SK-N-SH treated with all-trans-retinoic acid at 6 μM for 48 hours (cell line): ENCODE measurements at regions not wholly inside any gene's neighbourhood (a gene's known extent, or its start where the extent isn't known, plus 50 kb on each side); places are given as distances from the start of the nearest gene placed in this dataset.
"Not testable (repeated sequence)": the region's sequence is repeated elsewhere in the genome, so short reads cannot be mapped to it uniquely, and the experiment has no call there.

Source experiments
- ARNTL ChIP-seq: fragments of 450-650 bp; formaldehyde crosslinking; IDR thresholded peaks from 2 replicates; pipeline ENCODE4 v1.5.0; 2020; ENCODE audit warnings: low read depth, mild to moderate bottlenecking, moderate library complexity, borderline replicate concordance
- BACH2 ChIP-seq: fragments of 250-450 bp; sonication (Bioruptor Pico); IDR thresholded peaks from 2 replicates; pipeline ENCODE4 v1.9.0; 2021; ENCODE audit warnings: mild to moderate bottlenecking, borderline replicate concordance
- CREB5 ChIP-seq: fragments of 250-450 bp; sonication (Bioruptor Pico); IDR thresholded peaks from 2 replicates; pipeline ENCODE4 v1.5.1; 2020; ENCODE audit warnings: low read depth, mild to moderate bottlenecking, moderate library complexity
- CSRNP3 ChIP-seq: fragments of 250-450 bp; sonication (Bioruptor Pico); IDR thresholded peaks from 2 replicates; pipeline ENCODE4 v1.5.1; 2021; ENCODE audit warnings: mild to moderate bottlenecking, moderate library complexity
- ISL1 ChIP-seq: fragments of 250-450 bp; sonication (Bioruptor Pico); IDR thresholded peaks from 2 replicates; pipeline ENCODE4 v2.1.2; 2022; ENCODE audit warnings: mild to moderate bottlenecking, moderate library complexity
- RARB ChIP-seq: fragments of 250-450 bp; sonication (Bioruptor Pico); IDR thresholded peaks from 2 replicates; pipeline ENCODE4 v1.8.0; 2021; ENCODE audit warnings: mild to moderate bottlenecking, moderate library complexity
- SNAI2 ChIP-seq: fragments of 250-450 bp; sonication (Bioruptor Pico); IDR thresholded peaks from 2 replicates; pipeline ENCODE4 v1.5.0; 2020; ENCODE audit warnings: mild to moderate bottlenecking, moderate library complexity
- TOX ChIP-seq: fragments of 250-450 bp; sonication (Bioruptor Pico); IDR thresholded peaks from 2 replicates; pipeline ENCODE4 v1.8.0; 2021; ENCODE audit warnings: mild to moderate bottlenecking, moderate library complexity, borderline replicate concordance
- ZC3H10 ChIP-seq: fragments of 250-450 bp; sonication (Bioruptor Pico); IDR thresholded peaks from 2 replicates; pipeline ENCODE4 v1.5.1; 2021; ENCODE audit warnings: mild to moderate bottlenecking, moderate library complexity
- ZFP3 ChIP-seq: fragments of 250-450 bp; sonication (Bioruptor Pico); IDR thresholded peaks from 2 replicates; pipeline ENCODE4 v1.5.0; 2020; ENCODE audit warnings: mild to moderate bottlenecking, moderate library complexity
- ZNF565 ChIP-seq: fragments of 450-650 bp; formaldehyde crosslinking; conservative IDR thresholded peaks from 2 replicates; pipeline ENCODE4 v1.5.0; 2020; ENCODE audit warnings: low read depth, mild to moderate bottlenecking, moderate library complexity
- TF ChIP-seq, protein P1 (sequence below): fragments of 250-450 bp; sonication (Bioruptor Pico); IDR thresholded peaks from 2 replicates; pipeline ENCODE4 v1.8.0; 2020; ENCODE audit warnings: mild to moderate bottlenecking, moderate library complexity, borderline replicate concordance
- TF ChIP-seq, protein P2 (sequence below): fragments of 250-450 bp; sonication (Bioruptor Pico); IDR thresholded peaks from 2 replicates; pipeline ENCODE4 v1.8.0; 2021; ENCODE audit warnings: low read depth, mild to moderate bottlenecking, moderate library complexity, borderline replicate concordance

DNA sequence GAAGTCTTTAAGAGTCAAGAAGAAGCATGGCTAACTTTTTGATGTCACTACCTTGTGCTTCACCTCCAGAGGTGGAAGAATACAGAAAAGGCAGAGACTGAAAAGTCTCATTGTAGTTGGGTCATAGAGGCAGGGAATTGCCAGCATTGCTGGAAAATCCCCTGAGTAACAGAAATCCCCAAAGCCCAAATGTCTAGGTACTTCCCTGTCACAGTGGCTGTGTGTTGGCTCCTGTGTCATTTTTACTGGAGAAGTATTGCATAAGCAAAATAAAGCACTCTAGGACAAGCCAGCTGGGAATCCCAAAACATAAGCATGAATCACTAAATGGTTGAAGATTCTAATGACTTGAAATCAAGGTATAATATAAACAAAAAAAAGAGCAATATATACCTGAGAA is 114.4 kb downstream of the KLRB1 start:
- TF ChIP-seq ISL1 (CRISPR knock-in tag); ZNF565 (CRISPR knock-in tag); TOX (CRISPR knock-in tag); SNAI2 (CRISPR knock-in tag); CSRNP3; ZFP3 (CRISPR knock-in tag); BACH2 (CRISPR knock-in tag); CREB5 (CRISPR knock-in tag); ARNTL (CRISPR knock-in tag); RARB (CRISPR knock-in tag); ZC3H10 (CRISPR knock-in tag): not testable (repeated sequence)
- TF ChIP-seq, protein P1, sequence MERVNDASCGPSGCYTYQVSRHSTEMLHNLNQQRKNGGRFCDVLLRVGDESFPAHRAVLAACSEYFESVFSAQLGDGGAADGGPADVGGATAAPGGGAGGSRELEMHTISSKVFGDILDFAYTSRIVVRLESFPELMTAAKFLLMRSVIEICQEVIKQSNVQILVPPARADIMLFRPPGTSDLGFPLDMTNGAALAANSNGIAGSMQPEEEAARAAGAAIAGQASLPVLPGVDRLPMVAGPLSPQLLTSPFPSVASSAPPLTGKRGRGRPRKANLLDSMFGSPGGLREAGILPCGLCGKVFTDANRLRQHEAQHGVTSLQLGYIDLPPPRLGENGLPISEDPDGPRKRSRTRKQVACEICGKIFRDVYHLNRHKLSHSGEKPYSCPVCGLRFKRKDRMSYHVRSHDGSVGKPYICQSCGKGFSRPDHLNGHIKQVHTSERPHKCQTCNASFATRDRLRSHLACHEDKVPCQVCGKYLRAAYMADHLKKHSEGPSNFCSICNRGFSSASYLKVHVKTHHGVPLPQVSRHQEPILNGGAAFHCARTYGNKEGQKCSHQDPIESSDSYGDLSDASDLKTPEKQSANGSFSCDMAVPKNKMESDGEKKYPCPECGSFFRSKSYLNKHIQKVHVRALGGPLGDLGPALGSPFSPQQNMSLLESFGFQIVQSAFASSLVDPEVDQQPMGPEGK = not testable (repeated sequence)
- TF ChIP-seq, protein P2, sequence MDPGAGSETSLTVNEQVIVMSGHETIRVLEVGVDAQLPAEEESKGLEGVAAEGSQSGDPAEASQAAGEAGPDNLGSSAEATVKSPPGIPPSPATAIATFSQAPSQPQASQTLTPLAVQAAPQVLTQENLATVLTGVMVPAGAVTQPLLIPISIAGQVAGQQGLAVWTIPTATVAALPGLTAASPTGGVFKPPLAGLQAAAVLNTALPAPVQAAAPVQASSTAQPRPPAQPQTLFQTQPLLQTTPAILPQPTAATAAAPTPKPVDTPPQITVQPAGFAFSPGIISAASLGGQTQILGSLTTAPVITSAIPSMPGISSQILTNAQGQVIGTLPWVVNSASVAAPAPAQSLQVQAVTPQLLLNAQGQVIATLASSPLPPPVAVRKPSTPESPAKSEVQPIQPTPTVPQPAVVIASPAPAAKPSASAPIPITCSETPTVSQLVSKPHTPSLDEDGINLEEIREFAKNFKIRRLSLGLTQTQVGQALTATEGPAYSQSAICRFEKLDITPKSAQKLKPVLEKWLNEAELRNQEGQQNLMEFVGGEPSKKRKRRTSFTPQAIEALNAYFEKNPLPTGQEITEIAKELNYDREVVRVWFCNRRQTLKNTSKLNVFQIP = not testable (repeated sequence)
